ENCODE measurements at regions not wholly inside any gene's neighbourhood (a gene's known extent, or its start where the extent isn't known, plus 50 kb on each side); places are given as distances from the start of the nearest gene placed in this dataset.

DNA sequence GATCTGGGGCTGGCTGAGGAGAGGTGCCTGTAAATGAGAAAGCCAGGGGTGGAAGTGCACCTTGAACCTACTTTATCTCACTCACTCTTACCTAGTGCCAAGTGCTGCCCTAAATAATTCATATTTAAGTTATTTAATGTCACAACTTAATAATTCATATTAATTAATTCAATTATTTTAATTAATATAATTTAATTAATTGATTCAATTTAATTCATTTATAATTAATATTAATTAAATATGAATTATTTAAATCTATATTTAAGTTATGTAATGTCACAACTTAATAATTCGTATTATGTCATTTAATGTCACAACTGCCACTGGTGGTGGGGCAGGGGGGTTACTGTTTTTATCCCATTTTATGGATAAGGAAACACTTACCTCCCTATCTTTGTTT lies 361.6 kb upstream of the RUNX1 start:
- DNase-seq (ENCODE audit: low read depth, low spot score), result no peak

DNA sequence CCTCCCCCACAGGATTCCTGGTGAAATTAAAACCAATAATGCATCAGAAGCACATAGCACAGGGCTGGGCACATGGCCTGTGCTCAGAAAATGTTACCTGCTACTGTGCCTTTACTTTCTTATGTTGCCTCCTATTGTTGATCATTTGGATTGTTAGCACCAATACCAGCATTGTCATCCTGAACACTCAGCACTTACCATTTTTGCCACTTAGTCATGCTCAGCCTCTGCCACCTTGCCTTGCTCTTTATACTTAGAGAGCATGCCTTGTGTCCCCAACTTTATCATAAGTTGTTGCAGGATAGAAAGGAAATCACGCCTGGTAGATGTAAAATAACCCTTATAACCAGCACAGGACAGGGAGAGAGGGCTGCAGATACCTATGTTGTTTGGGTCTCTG lies 361.0 kb upstream of the RUNX1 start:
- DNase-seq (ENCODE audit: low read depth, low spot score), result no peak

DNA sequence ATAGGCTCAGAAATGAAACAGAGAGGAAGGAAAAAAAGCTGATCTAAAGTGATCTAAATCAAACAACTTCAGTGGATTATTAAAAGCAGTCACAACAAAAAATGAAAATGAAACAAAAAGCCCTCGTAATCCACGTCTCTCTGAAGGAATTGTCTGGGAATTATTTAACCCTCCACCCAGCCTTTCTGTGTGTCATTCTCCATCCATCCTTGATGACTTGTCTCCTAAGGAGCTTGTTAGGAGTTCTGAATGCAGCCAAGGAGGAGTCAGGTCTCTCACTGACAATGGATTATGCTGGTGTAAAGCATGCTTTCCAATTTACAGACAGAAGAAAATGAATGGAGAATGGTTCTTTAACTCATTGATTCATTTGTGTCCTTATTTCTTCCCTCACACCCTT lies 359.3 kb upstream of the RUNX1 start:
- DNase-seq (ENCODE audit: low read depth, low spot score), result no peak

DNA sequence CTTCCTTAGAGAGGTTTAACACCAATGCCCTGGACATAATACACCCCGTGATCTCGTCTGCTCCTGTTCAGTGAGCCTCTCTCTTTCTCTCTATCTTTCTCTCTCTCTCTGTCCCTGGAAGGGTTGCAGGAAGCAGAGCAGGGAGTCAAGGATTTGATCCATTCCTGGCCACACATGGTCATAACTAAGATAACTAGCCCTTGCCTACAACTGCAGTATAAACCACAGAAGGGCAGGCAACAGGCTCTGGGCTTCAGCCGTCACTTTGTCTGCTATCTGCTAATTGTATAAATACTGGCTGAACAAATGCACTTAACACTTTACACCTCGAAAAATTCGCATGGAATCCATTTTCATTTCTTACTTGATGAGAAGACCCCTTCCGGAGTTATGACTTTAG lies 357.5 kb upstream of the RUNX1 start:
- no peak for DNase-seq (ENCODE audit: low read depth, low spot score)

DNA sequence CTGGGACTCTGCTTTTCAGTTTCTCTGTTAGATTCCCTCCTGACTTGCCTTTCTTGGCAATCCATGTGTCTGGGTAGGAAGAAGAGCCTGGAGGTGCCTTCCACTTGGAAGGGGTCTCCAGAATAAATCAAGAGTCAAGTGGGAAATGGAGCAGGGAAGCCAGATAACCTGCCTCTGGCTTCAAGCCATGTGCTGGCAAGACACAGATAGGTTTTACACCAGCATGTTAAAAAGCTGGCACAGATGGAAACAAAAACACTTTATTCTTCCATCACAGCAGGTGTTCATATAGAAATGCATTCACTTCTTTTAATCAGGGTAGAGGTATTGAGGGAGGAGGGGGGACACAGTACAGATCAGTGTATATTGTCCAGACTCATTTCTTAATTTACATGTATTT lies 356.9 kb upstream of the RUNX1 start:
- no peak for DNase-seq (ENCODE audit: low read depth, low spot score)

DNA sequence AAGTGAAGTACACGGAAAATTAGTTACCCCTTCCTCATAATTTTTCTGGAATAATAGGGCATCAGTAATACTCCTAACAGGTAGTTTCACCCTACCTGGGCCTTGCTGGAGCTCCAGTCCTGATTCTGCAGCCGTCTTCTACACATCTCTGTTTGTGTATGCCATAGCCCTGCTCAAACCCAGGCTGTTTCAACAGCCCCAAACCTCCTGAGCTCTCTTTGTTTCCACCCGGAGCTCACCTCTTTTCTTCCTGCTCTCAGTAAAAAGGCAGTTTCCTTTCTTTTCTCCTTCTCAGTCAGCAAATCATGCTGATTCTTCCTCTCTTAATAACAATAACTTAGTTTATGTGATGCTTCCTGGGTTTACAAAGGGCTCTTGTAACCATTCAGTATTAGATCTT lies 355.1 kb upstream of the RUNX1 start:
- no peak for DNase-seq (ENCODE audit: low read depth, low spot score)

DNA sequence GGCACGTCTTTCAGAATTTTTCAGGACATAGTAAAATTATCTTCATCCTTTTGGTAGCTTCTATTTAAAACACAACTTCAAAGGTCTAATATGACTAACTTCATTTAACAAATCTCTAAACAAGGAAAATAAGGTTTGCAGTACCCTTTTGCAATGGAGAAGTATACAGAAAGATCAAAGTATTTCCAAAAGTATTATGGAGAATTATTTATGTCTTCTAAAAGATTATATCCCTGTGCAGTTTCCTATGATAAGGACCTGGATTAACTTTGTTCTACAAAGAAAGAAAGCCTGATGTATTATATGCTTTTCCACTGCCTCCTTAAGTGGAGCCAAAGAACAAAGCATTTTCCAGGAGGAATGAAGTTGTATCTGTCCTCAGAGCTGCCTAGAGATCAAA lies 353.0 kb upstream of the RUNX1 start:
- no peak for DNase-seq (ENCODE audit: low read depth, low spot score)

DNA sequence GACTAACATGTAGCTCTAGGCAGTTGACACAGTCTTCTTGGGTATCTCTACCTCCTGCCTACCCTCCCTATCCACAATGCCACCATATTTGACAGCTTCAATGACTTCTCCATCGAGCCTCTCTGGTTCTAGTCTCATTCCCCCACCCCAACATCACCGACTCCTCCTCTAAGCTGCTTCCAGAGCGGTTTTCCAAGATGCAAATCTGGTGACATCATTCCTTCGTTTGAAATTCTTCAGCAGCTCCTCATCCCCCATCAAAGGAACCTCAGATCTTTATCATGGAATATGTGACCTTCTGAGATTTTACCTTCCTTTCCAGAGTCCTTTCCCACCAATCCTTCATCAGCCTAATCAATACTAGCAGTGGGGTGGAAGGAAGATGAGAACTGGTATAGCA lies 352.4 kb upstream of the RUNX1 start:
- no peak for DNase-seq (ENCODE audit: low read depth, low spot score)

DNA sequence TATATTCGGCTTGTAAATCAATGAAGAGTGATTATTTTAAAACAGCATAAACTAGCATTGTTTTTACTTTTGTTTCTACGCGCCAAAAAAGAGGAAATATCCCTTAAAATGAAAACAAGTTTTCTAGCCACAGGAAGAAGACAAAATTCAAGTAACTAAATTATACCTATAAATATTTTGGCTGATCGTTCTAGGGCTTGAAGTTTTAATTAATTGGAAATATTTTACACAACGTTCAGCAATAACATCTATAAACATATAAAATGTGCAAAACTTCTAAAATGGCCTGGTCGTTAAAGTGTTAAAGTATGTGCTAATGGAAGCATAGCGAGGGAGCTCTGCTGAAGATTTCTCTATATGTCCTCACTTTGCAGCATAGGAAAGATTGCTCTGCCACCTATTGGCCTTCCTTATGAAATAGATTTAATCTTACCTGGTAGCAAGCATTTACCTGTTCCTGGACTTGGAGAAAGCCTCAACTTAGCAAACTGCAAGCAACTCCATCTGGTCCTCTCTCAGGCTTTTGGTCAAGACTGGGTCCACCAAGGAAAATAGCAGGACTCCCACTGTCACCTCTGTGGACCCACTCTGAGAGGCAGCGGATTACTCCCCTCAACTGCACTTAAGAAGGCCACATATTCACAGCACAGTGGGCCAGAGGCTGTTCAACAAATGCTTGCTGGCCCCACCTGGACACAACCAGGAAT lies 351.3 kb upstream of the RUNX1 start:
- no peak for DNase-seq (ENCODE audit: low read depth, low spot score)

DNA sequence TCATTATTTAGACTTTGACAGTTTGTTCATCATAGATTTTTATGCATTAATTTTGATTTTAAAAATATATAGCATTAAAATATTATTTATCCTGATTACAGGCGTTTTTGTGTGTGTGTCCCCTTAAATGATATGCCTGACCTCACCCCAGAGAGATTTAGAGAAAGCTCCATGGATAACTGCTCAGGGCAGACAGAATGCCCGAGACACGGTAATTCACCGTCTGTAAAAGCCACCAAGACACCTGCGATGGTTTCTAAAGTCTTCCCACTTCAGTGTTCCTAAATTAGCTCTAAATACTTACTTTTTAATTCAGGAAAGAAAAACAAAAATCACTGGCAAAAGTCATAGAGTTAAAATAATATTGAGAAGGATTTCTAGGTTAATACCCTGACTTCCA lies 350.6 kb upstream of the RUNX1 start:
- DNase-seq (ENCODE audit: low read depth, low spot score), result no peak

DNA sequence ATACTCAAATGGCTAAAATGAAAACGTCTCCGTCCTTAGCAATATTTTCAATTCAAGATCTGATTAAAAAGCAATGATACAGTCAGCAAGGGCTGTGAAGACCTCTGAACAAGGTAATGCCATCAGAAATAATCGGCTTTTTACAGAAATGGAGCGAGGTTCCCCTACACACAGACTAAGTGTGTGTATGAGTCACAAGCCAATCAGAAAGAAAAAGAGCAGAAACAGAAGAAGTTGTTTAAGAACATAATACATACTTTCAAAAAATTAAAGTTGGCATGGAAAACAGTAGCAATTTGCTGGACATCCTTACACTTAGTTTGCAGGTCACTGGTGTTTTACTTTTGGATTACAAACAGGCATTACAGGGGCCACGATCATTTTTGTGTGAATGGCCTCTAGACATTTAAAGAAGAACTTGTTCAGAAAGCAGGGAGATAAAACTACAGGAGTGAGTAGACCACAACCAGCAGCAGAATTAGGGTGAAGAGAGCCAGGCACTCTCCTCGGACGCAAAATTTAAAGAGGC lies 350.0 kb upstream of the RUNX1 start:
- no peak for DNase-seq (ENCODE audit: low read depth, low spot score)

DNA sequence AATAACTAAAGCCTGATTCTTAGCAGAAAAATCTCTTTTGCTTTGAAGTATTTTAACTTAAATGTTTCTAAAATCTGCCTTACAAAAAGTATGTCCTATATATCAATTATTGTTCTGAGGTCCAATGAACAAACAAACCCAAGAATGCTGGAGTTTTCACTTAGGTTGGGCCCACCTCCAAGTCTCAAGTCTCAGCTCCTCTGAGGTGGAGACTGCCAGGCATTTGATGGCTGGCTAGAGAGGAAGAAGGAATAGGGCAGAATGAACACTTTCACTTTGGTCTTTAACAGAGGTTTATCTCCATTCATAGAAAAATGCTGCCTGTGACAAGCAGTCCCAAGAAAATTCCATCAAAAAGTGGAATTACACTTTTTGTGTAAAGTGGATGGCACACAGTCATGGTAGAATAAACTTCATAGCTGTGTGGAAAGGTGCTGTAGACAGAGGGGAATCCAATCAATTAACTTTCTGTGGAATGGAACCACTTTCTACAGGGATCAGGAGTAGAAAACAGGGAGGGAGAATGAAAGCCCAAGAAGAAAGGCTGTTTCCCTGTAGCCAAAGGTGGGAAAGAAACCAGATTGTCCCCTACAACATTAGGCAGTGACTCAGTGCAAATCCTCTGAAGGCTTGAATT lies 349.4 kb upstream of the RUNX1 start:
- DNase-seq (ENCODE audit: low read depth, low spot score), result no peak

DNA sequence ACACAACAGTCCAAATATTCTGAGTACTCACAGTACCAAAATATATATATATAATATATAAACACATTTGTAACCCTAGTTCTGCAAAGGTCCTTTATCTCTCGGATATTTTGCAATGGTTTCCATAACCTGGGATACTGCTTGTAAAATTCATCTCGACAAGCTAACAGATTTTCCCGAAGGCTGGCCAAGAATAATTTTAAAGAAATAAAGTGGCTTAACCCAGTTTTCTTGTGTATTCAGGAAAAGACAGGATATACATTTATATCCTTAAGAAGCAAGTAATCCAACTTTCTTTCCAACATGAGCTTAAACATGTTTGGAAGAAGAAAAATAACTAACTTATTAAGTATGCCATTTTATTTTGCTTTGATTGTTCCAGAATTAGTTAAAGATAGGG lies 348.7 kb upstream of the RUNX1 start:
- DNase-seq (ENCODE audit: low read depth, low spot score), result no peak

DNA sequence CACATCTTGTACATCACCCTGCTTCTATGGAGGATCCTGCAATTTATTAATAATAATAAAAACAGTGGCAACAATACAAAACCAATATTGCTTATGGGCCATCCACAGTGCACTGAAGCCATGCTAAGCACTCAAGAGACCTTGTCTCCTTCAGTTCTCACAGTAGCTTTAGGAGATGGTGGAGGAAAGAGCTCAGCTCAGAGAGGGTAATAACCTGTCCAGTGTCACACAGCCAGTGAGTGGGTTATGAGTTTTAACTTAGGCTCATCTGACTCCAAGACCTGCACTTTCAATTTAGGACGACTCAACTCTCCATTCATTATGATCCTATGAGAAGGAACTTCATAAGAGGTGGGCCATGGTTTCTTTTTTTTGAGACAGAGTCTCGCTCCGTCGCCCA lies 347.6 kb upstream of the RUNX1 start:
- no peak for DNase-seq (ENCODE audit: low read depth, low spot score)

DNA sequence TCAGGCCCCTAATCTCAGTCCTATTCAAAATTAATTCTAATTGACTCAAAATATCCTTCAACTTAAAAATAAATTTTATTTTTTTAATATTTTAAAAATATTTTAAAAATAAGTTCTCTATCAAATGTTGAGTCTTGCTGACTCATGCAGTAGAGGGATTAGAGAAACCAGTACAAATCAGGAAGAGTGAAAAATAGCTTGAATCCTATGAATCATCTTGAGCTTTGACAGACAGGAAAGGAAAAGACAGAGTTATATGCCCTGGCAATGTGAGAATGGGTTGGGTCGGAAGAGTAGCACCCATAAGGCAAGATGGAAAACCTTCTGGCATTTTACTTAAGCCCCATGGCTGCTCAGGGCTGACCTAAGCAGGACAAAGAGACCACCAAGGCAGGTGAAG lies 346.6 kb upstream of the RUNX1 start:
- peak; percentile 17 for DNase-seq (ENCODE audit: low read depth, low spot score)

DNA sequence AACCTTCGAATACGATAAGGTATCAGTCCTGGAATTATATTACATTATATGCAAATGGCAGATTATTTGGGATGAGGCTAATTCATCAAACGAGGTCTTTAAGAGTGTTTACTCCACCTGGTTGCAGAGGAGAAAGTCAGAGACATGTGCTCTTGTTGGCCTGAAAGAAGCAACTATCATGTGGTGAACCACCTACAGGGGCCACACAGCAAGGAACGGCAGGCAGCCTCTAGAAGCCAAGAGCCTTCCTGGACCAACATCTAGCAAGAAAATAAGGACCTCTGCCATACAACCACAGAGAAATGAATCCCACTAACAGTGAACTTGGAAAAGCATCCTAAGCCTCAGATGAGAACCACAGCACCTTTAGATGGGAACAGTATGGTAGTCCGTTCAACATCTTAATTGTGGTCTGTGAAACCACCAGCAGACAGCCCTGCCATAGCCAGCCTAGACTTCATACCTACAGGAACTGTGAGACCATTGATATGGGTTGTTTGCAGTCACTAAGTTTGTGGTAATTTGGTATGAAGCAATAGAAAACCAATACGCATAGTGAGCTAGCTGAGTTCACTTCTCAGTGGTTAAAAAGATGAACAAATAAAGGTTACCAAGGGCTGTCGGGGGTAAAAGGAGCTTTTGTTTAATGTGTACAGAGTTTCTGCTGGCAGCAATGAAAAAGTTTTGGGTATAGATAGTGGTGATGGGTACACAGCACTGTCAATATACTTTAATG lies 345.7 kb upstream of the RUNX1 start:
- DNase-seq (ENCODE audit: low read depth, low spot score), result no peak

DNA sequence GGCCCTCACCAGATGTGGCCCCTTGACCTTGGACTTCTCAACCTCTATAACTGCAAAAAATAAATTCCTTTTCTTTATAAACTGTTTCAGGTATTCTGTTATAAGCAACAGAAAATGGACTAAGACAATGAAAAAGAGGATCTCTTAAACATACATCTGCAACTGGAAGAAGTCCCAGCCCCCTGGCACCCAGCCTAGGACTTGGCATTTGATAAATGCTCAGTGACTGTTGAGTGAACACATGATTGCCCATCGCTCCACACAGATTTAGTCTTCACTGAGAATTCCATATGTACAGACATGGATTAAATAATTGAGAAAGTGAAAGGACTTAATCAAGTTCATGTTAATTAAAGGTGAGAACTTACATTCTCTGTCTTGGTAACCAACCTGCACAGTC lies 344.9 kb upstream of the RUNX1 start:
- no peak for DNase-seq (ENCODE audit: low read depth, low spot score)

DNA sequence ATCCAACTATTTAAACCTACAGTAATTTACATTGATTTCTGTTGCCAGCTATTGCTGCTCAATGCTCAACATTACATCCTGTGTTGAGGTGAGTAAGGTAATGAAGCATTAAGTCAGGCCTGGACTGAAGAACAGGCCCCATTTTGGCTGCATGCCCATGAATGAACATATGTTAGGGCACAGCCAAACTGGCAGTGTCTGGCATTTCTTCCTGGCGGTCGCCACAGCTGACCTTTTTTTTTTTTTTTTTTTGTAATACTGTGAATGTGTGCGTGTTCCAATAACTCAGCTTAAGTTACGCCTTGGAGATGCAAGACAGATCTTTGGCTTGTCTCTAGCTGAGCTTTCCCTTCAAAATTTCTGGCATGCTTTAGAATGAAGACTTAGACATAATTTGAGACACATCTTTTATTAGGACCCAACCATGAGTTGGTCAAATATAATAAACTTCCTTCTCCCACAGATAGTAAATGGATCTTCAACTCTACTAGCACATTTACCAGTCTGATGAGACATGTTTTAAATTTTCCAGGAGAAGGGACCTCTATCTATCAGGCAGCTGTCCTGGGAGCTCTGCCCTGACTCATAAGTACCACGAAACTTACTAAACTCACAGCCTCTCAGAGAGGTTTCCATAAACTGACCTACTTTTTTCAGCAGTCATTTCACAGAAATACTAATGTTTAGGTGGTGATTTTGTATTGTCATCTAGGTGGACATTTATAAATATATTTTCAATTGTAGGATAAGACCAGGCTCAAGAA lies 341.1 kb upstream of the RUNX1 start:
- peak; percentile 10 for DNase-seq (ENCODE audit: low read depth, low spot score)

DNA sequence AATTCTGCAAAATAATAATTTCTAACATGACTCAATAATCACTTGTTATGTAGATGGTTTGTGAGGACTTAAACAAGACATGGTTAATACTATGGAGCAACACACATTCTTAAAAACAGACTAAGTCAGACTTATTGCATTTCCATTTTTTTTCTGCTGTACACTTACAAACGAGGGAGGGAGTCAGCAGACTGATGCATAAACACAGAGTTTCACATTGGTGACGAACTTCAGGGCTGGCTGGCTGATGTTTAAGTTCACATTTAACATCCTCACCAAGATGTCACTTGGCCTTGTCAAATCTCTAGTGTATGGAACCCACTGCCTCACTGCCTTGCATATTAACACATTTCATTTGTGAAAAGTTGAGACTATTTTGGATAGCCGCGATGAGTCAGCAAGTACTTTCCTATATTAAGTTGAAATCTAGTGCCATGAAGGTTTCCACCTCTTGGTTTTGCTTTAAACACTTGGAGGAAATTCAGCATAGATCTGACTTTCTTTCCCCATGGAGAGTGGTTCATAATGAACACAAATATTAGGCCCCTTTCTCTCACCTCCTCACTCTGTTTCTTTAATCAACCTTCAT lies 337.5 kb upstream of the RUNX1 start:
- no peak for DNase-seq (ENCODE audit: low read depth, low spot score)

DNA sequence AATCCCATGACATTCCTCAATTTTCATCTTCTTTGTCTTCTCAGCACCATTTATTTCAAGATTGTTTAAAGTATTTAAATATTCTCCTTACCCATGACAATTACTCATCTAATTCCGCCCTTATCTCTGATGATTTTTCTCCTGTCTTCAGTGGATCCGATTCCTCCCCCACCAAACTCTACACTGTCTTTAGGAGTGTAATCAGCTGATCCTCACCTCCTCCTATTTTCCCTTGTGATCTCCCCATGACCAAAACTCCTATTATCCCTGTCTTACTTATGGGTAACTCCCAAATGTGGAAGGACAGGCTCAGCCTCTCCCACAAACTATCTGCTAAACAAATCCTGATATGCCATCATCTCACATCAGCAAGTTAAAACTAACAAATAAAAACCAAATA lies 335.3 kb upstream of the RUNX1 start:
- no peak for DNase-seq (ENCODE audit: low read depth, low spot score)

DNA sequence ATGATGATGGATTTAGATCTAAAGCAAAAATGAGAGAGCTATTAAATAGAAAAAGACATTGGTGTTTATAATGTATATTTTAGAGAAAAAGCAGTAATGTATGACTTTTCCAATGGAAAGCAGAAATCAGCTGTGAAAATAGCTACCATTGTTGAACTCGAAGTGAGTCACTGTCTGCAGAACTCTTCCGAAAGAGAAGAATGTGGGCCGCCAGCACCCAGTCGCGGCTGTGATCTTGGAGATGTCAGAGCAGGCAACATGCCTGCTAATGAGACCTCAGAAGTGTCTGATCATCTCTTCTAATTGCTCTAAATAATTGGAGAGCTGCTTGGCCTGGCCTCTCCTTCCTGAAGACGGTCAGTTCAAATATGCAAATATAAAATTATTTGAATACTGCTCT lies 333.6 kb upstream of the RUNX1 start:
- DNase-seq (ENCODE audit: low read depth, low spot score), result no peak

All from pulmonary artery endothelial cell (primary cell).